ENCODE measurements at regions not wholly inside any gene's neighbourhood (a gene's known extent, or its start where the extent isn't known, plus 50 kb on each side); places are given as distances from the start of the nearest gene placed in this dataset.
"Not testable (repeated sequence)": the region's sequence is repeated elsewhere in the genome, so short reads cannot be mapped to it uniquely, and the experiment has no call there.

- in situ Hi-C loops (cut with HindIII; ENCODE audit: low pct_ligation_motif_present, low sequenced_read_pairs) = no loop called here
- no peaks in the 10 kb centered on the region for H3K36me3 ChIP-seq (replicated peaks)
- no peaks in the 10 kb centered on the region for H3K27me3 ChIP-seq (replicated peaks)
- H3K27ac ChIP-seq = no peak overlapping the region
- H3K4me3 ChIP-seq (ENCODE audit: low read depth, low read length) = no peak overlapping the region
- no peak for DNase-seq
- TF ChIP-seq CTCF (IDR thresholded peaks at IDR 0.05; ENCODE audit: low read depth, low read length, missing control alignments) = no peak
Measured at GRCh38 chr14:43258396-43258795, 1248.7 kb downstream of the FSCB start.

- H3K36me3 ChIP-seq (replicated peaks); H3K27me3 ChIP-seq (replicated peaks); DNase-seq; H3K4me3 ChIP-seq (ENCODE audit: low read depth, low read length); in situ Hi-C loops (cut with HindIII; ENCODE audit: low pct_ligation_motif_present, low sequenced_read_pairs); H3K27ac ChIP-seq: not testable (repeated sequence)
Measured at GRCh38 chr14:43256996-43257395, 1250.1 kb downstream of the FSCB start.

GRCh38 chr14:43252866-43253265 is 1254.2 kb downstream of the FSCB start:
- TF ChIP-seq CTCF (IDR thresholded peaks at IDR 0.05; ENCODE audit: low read depth, low read length, missing control alignments) = no peak
- no peak overlapping the region for H3K4me3 ChIP-seq (ENCODE audit: low read depth, low read length)
- no peaks in the 10 kb centered on the region for H3K27me3 ChIP-seq (replicated peaks)
- no peak for DNase-seq
- no peaks in the 10 kb centered on the region for H3K36me3 ChIP-seq (replicated peaks)
- in situ Hi-C loops (cut with HindIII; ENCODE audit: low pct_ligation_motif_present, low sequenced_read_pairs) = no loop called here
- no peak overlapping the region for H3K27ac ChIP-seq

GRCh38 chr14:43249591-43249990 is 1257.5 kb downstream of the FSCB start:
- H3K27me3 ChIP-seq (replicated peaks) = no peaks in the 10 kb centered on the region
- H3K36me3 ChIP-seq (replicated peaks) = no peaks in the 10 kb centered on the region
- no peak overlapping the region for H3K4me3 ChIP-seq (ENCODE audit: low read depth, low read length)
- H3K27ac ChIP-seq = no peak overlapping the region
- DNase-seq = no peak
- in situ Hi-C loops (cut with HindIII; ENCODE audit: low pct_ligation_motif_present, low sequenced_read_pairs) = no loop called here
- no peak for TF ChIP-seq CTCF (IDR thresholded peaks at IDR 0.05; ENCODE audit: low read depth, low read length, missing control alignments)

GRCh38 chr14:43249116-43249515 is 1258.0 kb downstream of the FSCB start:
- Histone ChIP-seq H3K27ac (no peak overlapping the region), H3K36me3 (replicated peaks) (no peaks in the 10 kb centered on the region), H3K27me3 (replicated peaks) (no peaks in the 10 kb centered on the region), H3K4me3 (ENCODE audit: low read depth, low read length) (no peak overlapping the region)
- in situ Hi-C loops (cut with HindIII; ENCODE audit: low pct_ligation_motif_present, low sequenced_read_pairs) = no loop called here
- no peak for TF ChIP-seq CTCF (IDR thresholded peaks at IDR 0.05; ENCODE audit: low read depth, low read length, missing control alignments)
- no peak for DNase-seq

GRCh38 chr14:43247877-43248276 is 1259.2 kb downstream of the FSCB start:
- no peak for TF ChIP-seq CTCF (IDR thresholded peaks at IDR 0.05; ENCODE audit: low read depth, low read length, missing control alignments)
- H3K4me3 ChIP-seq (ENCODE audit: low read depth, low read length) = no peak overlapping the region
- H3K36me3 ChIP-seq (replicated peaks) = no peaks in the 10 kb centered on the region
- no peaks in the 10 kb centered on the region for H3K27me3 ChIP-seq (replicated peaks)
- no peak overlapping the region for H3K27ac ChIP-seq
- in situ Hi-C loops (cut with HindIII; ENCODE audit: low pct_ligation_motif_present, low sequenced_read_pairs) = no loop called here
- no peak for DNase-seq
